ENCODE measurements at regions not wholly inside any gene's neighbourhood (a gene's known extent, or its start where the extent isn't known, plus 50 kb on each side); places are given as distances from the start of the nearest gene placed in this dataset.

GRCh38 chr5:92637247-92637646 is 943.8 kb downstream of the NR2F1-AS1 start:
- H3K4me1 ChIP-seq (ENCODE audit: control insufficient read depth, extremely low read depth, insufficient read depth, low read length): peaks cover 13% of the 10 kb centered on the region
- H3K27me3 ChIP-seq (ENCODE audit: control insufficient read depth in 2 of 2, insufficient read depth in 2 of 2, low read length in 2 of 2): no peaks in the 10 kb centered on the region
- H3K4me2 ChIP-seq (ENCODE audit: insufficient read depth, low read length): no peak overlapping the region
- no peak overlapping the region for H3K27ac ChIP-seq (ENCODE audit: insufficient read depth, low read depth, low read length)
- intact Hi-C loops (cut with micrococcal nuclease): no loop called here
- no peak overlapping the region for H3K9ac ChIP-seq (replicated peaks; ENCODE audit: extremely low read depth, insufficient read depth, low read length)
- ChIA-PET CTCF (interaction anchor here (1.4 kb wide), 1 partner anchor 119 kb away, joined by 3 read pairs; no protein-coding TSS in a partner anchor), POLR2A (no interaction called here)
- no peaks in the 10 kb centered on the region for H4K20me1 ChIP-seq (replicated peaks; ENCODE audit: control insufficient read depth, extremely low read depth, insufficient read depth, low read length)
- no peaks in the 10 kb centered on the region for H3K9me1 ChIP-seq (replicated peaks; ENCODE audit: control insufficient read depth, extremely low read depth, insufficient read depth, low read length)
- no peaks in the 10 kb centered on the region for H3K79me2 ChIP-seq (ENCODE audit: control insufficient read depth, insufficient read depth, low read length)
- no peaks in the 10 kb centered on the region for H3K9me3 ChIP-seq (replicated peaks; ENCODE audit: control insufficient read depth, insufficient read depth, low read length)
- no peak for TF ChIP-seq JUN (IDR thresholded peaks at IDR 0.05; ENCODE audit: borderline replicate concordance, insufficient read depth, insufficient read length, low read depth)
- no peak for TF ChIP-seq FOS (IDR thresholded peaks at IDR 0.05; ENCODE audit: borderline replicate concordance, insufficient read depth, low read length)
- no peak for TF ChIP-seq POLR2A (IDR thresholded peaks at IDR 0.05; ENCODE audit: low read depth, low read length)
- TF ChIP-seq, protein P1, sequence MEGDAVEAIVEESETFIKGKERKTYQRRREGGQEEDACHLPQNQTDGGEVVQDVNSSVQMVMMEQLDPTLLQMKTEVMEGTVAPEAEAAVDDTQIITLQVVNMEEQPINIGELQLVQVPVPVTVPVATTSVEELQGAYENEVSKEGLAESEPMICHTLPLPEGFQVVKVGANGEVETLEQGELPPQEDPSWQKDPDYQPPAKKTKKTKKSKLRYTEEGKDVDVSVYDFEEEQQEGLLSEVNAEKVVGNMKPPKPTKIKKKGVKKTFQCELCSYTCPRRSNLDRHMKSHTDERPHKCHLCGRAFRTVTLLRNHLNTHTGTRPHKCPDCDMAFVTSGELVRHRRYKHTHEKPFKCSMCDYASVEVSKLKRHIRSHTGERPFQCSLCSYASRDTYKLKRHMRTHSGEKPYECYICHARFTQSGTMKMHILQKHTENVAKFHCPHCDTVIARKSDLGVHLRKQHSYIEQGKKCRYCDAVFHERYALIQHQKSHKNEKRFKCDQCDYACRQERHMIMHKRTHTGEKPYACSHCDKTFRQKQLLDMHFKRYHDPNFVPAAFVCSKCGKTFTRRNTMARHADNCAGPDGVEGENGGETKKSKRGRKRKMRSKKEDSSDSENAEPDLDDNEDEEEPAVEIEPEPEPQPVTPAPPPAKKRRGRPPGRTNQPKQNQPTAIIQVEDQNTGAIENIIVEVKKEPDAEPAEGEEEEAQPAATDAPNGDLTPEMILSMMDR (IDR thresholded peaks at IDR 0.05; ENCODE audit: extremely low read depth in 1 of 2, insufficient read depth in 1 of 2, low read depth in 1 of 2, low read length in 2 of 2): no peak
- TF ChIP-seq GATA2 (IDR thresholded peaks at IDR 0.05; ENCODE audit: insufficient read depth, insufficient read length, low read depth, low read length): no peak
- TF ChIP-seq EZH2 (IDR thresholded peaks at IDR 0.05; ENCODE audit: borderline replicate concordance, low read depth, low read length, severe bottlenecking): no peak
- TF ChIP-seq POLR2AphosphoS5 (IDR thresholded peaks at IDR 0.05; ENCODE audit: insufficient read depth, low read depth, low read length): no peak
- TF ChIP-seq, protein P2, sequence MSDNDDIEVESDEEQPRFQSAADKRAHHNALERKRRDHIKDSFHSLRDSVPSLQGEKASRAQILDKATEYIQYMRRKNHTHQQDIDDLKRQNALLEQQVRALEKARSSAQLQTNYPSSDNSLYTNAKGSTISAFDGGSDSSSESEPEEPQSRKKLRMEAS (IDR thresholded peaks at IDR 0.05; ENCODE audit: insufficient read depth, insufficient read length): no peak
- TF ChIP-seq MYC (IDR thresholded peaks at IDR 0.05; ENCODE audit: low read depth, low read length): no peak
- no peak for FAIRE-seq
- no peak overlapping the region for H2AFZ ChIP-seq (ENCODE audit: low read depth, low read length)
- dilution Hi-C loops (cut with MboI; ENCODE audit: extremely low pct_ligation_motif_present, low sequenced_read_pairs): no loop called here
- BruUV-seq (replicated peaks): no TSS peak
- DNase-seq (ENCODE audit: low read depth, low spot score): no peak
- H3K36me3 ChIP-seq (ENCODE audit: control insufficient read depth in 2 of 2, extremely low read depth in 1 of 2, insufficient read depth in 2 of 2, low read length in 2 of 2): no peaks in the 10 kb centered on the region
- H3K4me3 ChIP-seq (replicated peaks in 1 of 3; ENCODE audit: insufficient read depth in 1 of 3, low read depth in 1 of 3, low read length in 3 of 3): no peak overlapping the region

All from endothelial cell of umbilical vein (primary cell).